ENCODE measurements at regions not wholly inside any gene's neighbourhood (a gene's known extent, or its start where the extent isn't known, plus 50 kb on each side); places are given as distances from the start of the nearest gene placed in this dataset.

GRCh38 chr10:22805304-22805703 lies 90.9 kb upstream of the PIP4K2A start:
- DNase-seq (ENCODE audit: low spot score), result no peak
- Histone ChIP-seq H3K9ac (ENCODE audit: low read depth in 1 of 2, low read length in 2 of 2) (no peak overlapping the region), H3K4me3 (ENCODE audit: low read depth in 1 of 3, low read length in 3 of 3) (no peak overlapping the region), H3K27ac (ENCODE audit: low read depth in 1 of 2, low read length in 2 of 2) (no peak overlapping the region), H3K27me3 (ENCODE audit: control insufficient read depth in 4 of 4, insufficient read depth in 4 of 4, low read length in 3 of 4) (no peaks in the 10 kb centered on the region), H3K4me1 (ENCODE audit: control insufficient read depth in 4 of 4, insufficient read depth in 4 of 4, low read length in 3 of 4) (peaks cover 0 to 2% (median 0%) of the 10 kb centered on the region in 4 donors), H3K9me3 (ENCODE audit: control insufficient read depth in 4 of 4, low read length in 3 of 4) (no peaks in the 10 kb centered on the region), H3K36me3 (ENCODE audit: control insufficient read depth in 4 of 4, insufficient read depth in 3 of 4, low read depth in 1 of 4, low read length in 3 of 4) (no peaks in the 10 kb centered on the region)
- peak; percentile 14 to 31 for TF ChIP-seq RAD21 (IDR thresholded peaks at IDR 0.05)
- TF ChIP-seq TAF1 (conservative IDR thresholded peaks at IDR 0.05), result no peak
- WGBS, result 56% methylated on average over 4 of the region's 4 CpGs

GRCh38 chr10:22803261-22803885 lies 89.0 kb upstream of the PIP4K2A start:
- no peak overlapping the region for H3K9ac ChIP-seq (ENCODE audit: low read depth in 1 of 2, low read length in 2 of 2)
- WGBS, result 71% methylated on average over 2 of the region's 2 CpGs
- no peaks in the 10 kb centered on the region for H3K9me3 ChIP-seq (ENCODE audit: control insufficient read depth in 4 of 4, low read length in 3 of 4)
- no peak overlapping the region for H3K27ac ChIP-seq (ENCODE audit: low read depth in 1 of 2, low read length in 2 of 2)
- peaks cover 0 to 2% (median 0%) of the 10 kb centered on the region in 4 donors for H3K4me1 ChIP-seq (ENCODE audit: control insufficient read depth in 4 of 4, insufficient read depth in 4 of 4, low read length in 3 of 4)
- TF ChIP-seq RXRA (IDR thresholded peaks at IDR 0.05) (no peak), GABPA (IDR thresholded peaks at IDR 0.05 in 1 of 2, conservative IDR thresholded peaks at IDR 0.05 in 1 of 2) (no peak), MAX (IDR thresholded peaks at IDR 0.05) (no peak), YY1 (IDR thresholded peaks at IDR 0.05) (no peak), RAD21 (IDR thresholded peaks at IDR 0.05) (no peak), JUND (IDR thresholded peaks at IDR 0.05) (no peak), NR2F2 (IDR thresholded peaks at IDR 0.05) (no peak), SP1 (IDR thresholded peaks at IDR 0.05) (no peak), EGR1 (IDR thresholded peaks at IDR 0.05; ENCODE audit: low read depth in 2 of 2) (no peak), HNF4A (conservative IDR thresholded peaks at IDR 0.05) (no peak), REST (IDR thresholded peaks at IDR 0.05) (no peak)
- no peaks in the 10 kb centered on the region for H3K36me3 ChIP-seq (ENCODE audit: control insufficient read depth in 4 of 4, insufficient read depth in 3 of 4, low read depth in 1 of 4, low read length in 3 of 4)
- no peak for DNase-seq (ENCODE audit: low spot score)
- no peak overlapping the region for H3K4me3 ChIP-seq (ENCODE audit: low read depth in 1 of 3, low read length in 3 of 3)
- no peaks in the 10 kb centered on the region for H3K27me3 ChIP-seq (ENCODE audit: control insufficient read depth in 4 of 4, insufficient read depth in 4 of 4, low read length in 3 of 4)

- Histone ChIP-seq H3K9me3 (ENCODE audit: control insufficient read depth in 4 of 4, low read length in 3 of 4) (no peaks in the 10 kb centered on the region), H3K36me3 (ENCODE audit: control insufficient read depth in 4 of 4, insufficient read depth in 3 of 4, low read depth in 1 of 4, low read length in 3 of 4) (no peaks in the 10 kb centered on the region), H3K27ac (ENCODE audit: low read depth in 1 of 2, low read length in 2 of 2) (no peak overlapping the region), H3K9ac (ENCODE audit: low read depth in 1 of 2, low read length in 2 of 2) (no peak overlapping the region), H3K4me3 (ENCODE audit: low read depth in 1 of 3, low read length in 3 of 3) (no peak overlapping the region), H3K4me1 (ENCODE audit: control insufficient read depth in 4 of 4, insufficient read depth in 4 of 4, low read length in 3 of 4) (peaks cover 0 to 2% (median 0%) of the 10 kb centered on the region in 4 donors), H3K27me3 (ENCODE audit: control insufficient read depth in 4 of 4, insufficient read depth in 4 of 4, low read length in 3 of 4) (no peaks in the 10 kb centered on the region)
- no peak for DNase-seq (ENCODE audit: low spot score)
- TF ChIP-seq EGR1 (IDR thresholded peaks at IDR 0.05; ENCODE audit: low read depth in 2 of 2) (no peak), JUND (IDR thresholded peaks at IDR 0.05) (no peak), ZBTB33 (IDR thresholded peaks at IDR 0.05) (no peak), CTCF (IDR thresholded peaks at IDR 0.05; ENCODE audit: low read depth, low read length, missing input control) (no peak), TAF1 (conservative IDR thresholded peaks at IDR 0.05) (no peak), REST (IDR thresholded peaks at IDR 0.05) (no peak), HNF4G (IDR thresholded peaks at IDR 0.05) (no peak)
- WGBS, result 74% methylated on average over 1 of the region's 1 CpG
These were observed 87.4 kb upstream of the PIP4K2A start for GRCh38 chr10:22801785-22802184.
